Epithelial cell of esophagus (primary cell): ENCODE measurements at regions not wholly inside any gene's neighbourhood (a gene's known extent, or its start where the extent isn't known, plus 50 kb on each side); places are given as distances from the start of the nearest gene placed in this dataset.

Experiments used
- DNase-seq: peaks from one replicate; pipeline ENCODE4 v3.0.0; 2010; ENCODE audit warnings: low read depth
- H3K4me3 ChIP-seq: 2 replicates; pipeline ENCODE4 v1.5.1; 2011; ENCODE audit warnings: mild to moderate bottlenecking, low read length, control low read depth
- TF ChIP-seq, protein P1 (sequence below): IDR thresholded peaks from 2 replicates; pipeline ENCODE4 v1.5.1; 2011; ENCODE audit warnings: low read depth, mild to moderate bottlenecking, low read length, control low read depth, inconsistent platforms; ENCODE audit not compliant: insufficient read depth; ENCODE audit errors: missing control alignments

DNA sequence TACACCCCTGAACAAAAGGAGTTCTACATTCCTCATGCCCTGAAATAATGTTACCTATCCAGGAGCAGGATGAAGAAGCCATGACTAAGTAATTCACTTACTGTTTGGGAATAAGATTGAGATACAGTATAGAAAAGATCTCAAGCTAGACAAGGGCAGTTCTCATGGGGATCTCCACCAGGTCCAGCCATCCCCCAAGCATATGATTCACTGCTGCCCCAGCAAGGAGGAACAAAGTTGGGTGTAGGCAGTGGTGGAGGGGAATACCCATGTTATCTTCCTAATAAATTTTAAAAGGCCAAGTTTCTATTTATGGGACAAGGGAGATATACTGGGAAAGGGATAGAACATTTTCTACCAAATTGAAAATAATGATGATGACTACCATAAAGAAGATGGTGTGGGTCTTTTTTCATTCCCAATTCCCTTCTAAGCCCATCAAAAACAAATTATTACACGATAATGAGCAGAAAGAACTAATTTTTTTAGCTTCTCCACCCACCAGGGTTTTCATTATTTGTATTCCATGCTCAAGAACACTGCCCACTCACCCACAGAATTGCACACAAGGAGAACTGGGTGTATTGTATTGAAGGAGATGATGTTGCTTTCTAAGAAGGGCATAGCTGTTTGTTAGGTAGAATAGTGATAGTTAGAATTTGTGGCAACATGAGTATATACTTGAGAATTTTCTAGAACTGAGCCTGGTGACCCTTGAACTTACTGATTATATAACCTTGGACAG, 204.6 kb downstream of the BTG1 start:
- peak; percentile 45 for DNase-seq
- H3K4me3 ChIP-seq = no peak overlapping the region
- TF ChIP-seq, protein P1, sequence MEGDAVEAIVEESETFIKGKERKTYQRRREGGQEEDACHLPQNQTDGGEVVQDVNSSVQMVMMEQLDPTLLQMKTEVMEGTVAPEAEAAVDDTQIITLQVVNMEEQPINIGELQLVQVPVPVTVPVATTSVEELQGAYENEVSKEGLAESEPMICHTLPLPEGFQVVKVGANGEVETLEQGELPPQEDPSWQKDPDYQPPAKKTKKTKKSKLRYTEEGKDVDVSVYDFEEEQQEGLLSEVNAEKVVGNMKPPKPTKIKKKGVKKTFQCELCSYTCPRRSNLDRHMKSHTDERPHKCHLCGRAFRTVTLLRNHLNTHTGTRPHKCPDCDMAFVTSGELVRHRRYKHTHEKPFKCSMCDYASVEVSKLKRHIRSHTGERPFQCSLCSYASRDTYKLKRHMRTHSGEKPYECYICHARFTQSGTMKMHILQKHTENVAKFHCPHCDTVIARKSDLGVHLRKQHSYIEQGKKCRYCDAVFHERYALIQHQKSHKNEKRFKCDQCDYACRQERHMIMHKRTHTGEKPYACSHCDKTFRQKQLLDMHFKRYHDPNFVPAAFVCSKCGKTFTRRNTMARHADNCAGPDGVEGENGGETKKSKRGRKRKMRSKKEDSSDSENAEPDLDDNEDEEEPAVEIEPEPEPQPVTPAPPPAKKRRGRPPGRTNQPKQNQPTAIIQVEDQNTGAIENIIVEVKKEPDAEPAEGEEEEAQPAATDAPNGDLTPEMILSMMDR = no peak

DNA sequence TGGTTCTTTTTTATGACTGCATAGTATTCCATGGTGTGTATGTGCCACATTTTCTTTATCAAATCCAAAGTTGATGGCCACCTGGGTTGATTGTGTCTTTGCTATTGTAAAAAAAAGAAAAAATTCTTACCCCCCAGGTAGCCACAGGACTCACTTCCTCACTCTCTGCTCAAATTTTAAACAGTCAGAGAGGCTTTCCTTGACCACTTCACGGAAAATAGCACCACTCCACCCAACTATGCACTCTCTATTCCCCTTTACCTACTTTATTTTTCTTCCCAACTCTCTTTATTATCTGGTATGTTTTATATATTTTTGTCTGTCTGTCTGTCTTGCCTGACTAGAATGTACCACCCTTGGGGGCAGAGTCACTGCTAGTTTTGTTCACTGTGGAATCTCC, 205.3 kb downstream of the BTG1 start:
- H3K4me3 ChIP-seq = no peak overlapping the region
- no peak for DNase-seq
- TF ChIP-seq, protein P1 = no peak

DNA sequence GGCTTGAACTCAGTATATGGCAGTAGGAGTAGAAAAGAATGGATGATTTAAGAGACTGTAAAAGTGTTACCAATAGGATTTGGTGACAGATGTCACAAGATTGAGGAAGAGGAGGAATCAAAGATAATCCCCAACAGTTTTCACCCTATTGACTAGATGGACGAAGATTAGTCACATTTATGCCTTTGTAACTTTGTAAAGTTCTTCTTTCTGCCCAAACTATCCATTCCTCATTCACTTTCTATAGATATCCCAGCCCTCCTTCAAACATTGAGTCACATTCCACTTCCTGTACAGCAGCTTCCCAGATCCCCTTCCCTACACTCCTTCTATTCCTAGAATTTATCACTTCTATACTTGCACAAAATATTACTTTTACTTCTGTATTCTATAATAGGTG, 207.9 kb downstream of the BTG1 start:
- TF ChIP-seq, protein P1 = no peak
- no peak for DNase-seq
- H3K4me3 ChIP-seq = no peak overlapping the region

DNA sequence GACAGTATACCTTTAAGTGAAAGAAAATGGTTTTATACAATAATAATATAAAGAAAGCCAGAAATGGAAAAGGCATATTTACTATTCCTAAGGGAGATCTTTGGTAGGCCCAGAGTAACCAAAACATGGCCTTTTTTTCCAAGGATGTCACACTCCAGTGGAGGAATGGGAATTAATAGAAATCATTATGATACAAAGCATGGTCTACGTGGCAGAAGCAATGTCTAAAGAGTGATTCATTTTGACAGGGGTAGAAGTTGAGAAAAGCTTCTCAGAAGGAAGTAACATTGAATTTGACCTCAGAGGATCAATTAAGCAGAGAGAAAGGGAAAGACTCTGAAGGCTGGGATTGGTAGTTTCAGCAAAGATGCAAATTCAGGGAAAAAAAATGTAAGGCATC, 208.6 kb downstream of the BTG1 start:
- no peak for DNase-seq
- H3K4me3 ChIP-seq = no peak overlapping the region
- TF ChIP-seq, protein P1 = no peak

DNA sequence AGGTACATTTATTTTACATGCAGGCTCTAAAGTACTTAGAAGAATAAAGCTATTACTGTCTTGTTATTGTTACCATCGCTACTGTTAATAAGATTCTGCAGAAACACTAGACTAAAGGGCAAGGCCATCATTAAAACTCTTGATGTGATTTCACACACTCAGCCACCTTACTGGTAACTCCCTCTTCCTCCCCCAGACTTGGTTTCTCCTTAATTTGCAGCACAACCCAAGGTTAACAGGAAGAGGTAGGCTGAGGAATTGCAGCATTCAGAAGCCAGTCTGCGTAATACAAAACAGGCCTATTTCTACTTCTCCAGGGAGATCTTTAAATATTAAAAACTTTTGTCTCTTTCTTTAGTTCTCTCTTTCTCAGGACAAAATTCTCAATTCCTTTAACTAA, 210.3 kb downstream of the BTG1 start:
- DNase-seq = no peak
- TF ChIP-seq, protein P1 = no peak
- H3K4me3 ChIP-seq = no peak overlapping the region

DNA sequence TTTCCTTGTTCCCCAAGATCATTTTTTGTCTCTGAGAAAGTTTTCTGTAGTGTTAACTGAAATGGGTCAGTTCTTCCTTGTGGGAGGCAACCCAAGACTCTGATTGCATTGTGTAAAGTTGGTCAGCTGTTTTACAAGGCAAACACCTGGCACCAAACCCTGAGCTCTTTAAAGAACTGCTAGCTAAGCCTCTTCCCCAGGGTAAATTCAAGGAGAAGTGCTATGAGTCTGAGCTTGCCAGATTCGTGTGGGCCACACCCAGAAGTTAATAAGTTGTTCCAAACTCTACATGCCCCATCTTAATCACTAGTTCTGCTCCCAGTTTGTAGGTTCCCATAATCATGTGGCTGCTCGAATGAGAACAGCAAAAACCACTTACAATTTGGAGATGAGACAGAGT, 214.5 kb downstream of the BTG1 start:
- TF ChIP-seq, protein P1 = no peak
- H3K4me3 ChIP-seq = no peak overlapping the region
- DNase-seq = peak; percentile 94

DNA sequence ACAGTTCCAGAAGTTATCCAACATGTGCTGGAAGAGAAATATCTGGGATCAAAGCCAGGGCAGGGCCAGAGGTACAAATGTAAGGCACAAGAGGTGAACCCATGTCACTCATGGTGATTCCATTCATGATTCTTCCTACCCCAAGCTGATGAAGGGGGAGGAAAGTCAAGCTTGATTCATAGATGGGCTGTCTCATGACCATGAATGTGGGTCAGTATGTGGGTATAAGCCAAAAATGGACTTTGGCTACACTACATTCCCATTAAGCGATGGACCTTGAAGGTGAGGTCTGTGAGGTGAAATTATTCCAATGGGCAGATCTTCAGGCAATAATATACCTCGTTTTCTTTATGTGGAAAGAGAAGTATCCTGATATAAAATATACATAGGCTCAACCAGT, 217.1 kb downstream of the BTG1 start:
- no peak for DNase-seq
- TF ChIP-seq, protein P1 = no peak
- H3K4me3 ChIP-seq = no peak overlapping the region
